ENCODE measurements at regions not wholly inside any gene's neighbourhood (a gene's known extent, or its start where the extent isn't known, plus 50 kb on each side); places are given as distances from the start of the nearest gene placed in this dataset.

DNA sequence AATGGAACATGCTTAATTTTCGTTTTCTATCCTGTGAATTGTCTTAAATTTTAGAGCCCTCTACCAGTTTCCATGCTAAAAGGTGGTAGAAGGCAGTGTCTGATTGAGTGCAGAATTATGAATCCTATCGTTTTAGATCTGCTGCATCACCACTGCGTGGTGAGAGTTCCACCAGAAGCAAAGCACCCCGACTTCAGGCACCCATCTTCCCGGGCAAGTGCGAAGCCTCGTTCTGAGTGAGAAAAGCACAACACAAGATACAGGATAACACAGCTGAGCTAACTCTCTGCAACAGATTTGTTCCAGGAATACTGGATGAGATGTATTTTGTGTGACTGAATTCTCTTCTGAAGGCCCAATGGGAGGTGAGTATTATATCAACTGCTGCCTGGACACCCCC, 471.5 kb downstream of the EIPR1 start:
- H2AFZ ChIP-seq (ENCODE audit: low read length): no peak overlapping the region
- no peak overlapping the region for H3K27ac ChIP-seq (ENCODE audit: low read length)
- no peak overlapping the region for H3K9ac ChIP-seq (ENCODE audit: low read length)
- H3K79me2 ChIP-seq (ENCODE audit: low read length): no peaks in the 10 kb centered on the region
- H3K9me2 ChIP-seq (replicated peaks; ENCODE audit: insufficient read depth, low read length): no peaks in the 10 kb centered on the region
- TF ChIP-seq EZH2 (optimal IDR thresholded peaks at IDR 0.05; ENCODE audit: low read depth, low read length): no peak
- no peak for TF ChIP-seq CTCF (IDR thresholded peaks at IDR 0.05; ENCODE audit: low read length)
- TF ChIP-seq EZH2phosphoT487 (IDR thresholded peaks at IDR 0.05; ENCODE audit: low read length): no peak
- no peaks in the 10 kb centered on the region for H3K4me1 ChIP-seq (ENCODE audit: low read length)
- no peak overlapping the region for H3K4me3 ChIP-seq (ENCODE audit: low read length)
- no peaks in the 10 kb centered on the region for H3F3A ChIP-seq (ENCODE audit: insufficient read depth, low read length)
- no peaks in the 10 kb centered on the region for H3K9me3 ChIP-seq (replicated peaks; ENCODE audit: insufficient read depth, low read length)
- DNase-seq: no peak
- no peaks in the 10 kb centered on the region for H3K36me3 ChIP-seq (replicated peaks; ENCODE audit: insufficient read depth, low read length)
- H4K20me1 ChIP-seq (ENCODE audit: insufficient read depth, low read length): no peaks in the 10 kb centered on the region
- H3K27me3 ChIP-seq (replicated peaks; ENCODE audit: insufficient read depth, low read length): no peaks in the 10 kb centered on the region
- no peak overlapping the region for H3K4me2 ChIP-seq (ENCODE audit: low read depth, low read length)

GRCh38 chr2:2904721-2905350, 472.8 kb downstream of the EIPR1 start:
- Histone ChIP-seq H3K27ac (ENCODE audit: low read length) (no peak overlapping the region), H3K9ac (ENCODE audit: low read length) (no peak overlapping the region), H3K36me3 (replicated peaks; ENCODE audit: insufficient read depth, low read length) (no peaks in the 10 kb centered on the region), H3K79me2 (ENCODE audit: low read length) (no peaks in the 10 kb centered on the region), H3K9me2 (replicated peaks; ENCODE audit: insufficient read depth, low read length) (no peaks in the 10 kb centered on the region), H3F3A (ENCODE audit: insufficient read depth, low read length) (no peaks in the 10 kb centered on the region), H4K20me1 (ENCODE audit: insufficient read depth, low read length) (no peaks in the 10 kb centered on the region), H3K9me3 (replicated peaks; ENCODE audit: insufficient read depth, low read length) (no peaks in the 10 kb centered on the region), H3K4me2 (ENCODE audit: low read depth, low read length) (no peak overlapping the region), H2AFZ (ENCODE audit: low read length) (no peak overlapping the region), H3K27me3 (replicated peaks; ENCODE audit: insufficient read depth, low read length) (no peaks in the 10 kb centered on the region), H3K4me3 (ENCODE audit: low read length) (no peak overlapping the region), H3K4me1 (ENCODE audit: low read length) (no peaks in the 10 kb centered on the region)
- no peak for DNase-seq
- no peak for TF ChIP-seq CTCF (IDR thresholded peaks at IDR 0.05; ENCODE audit: low read length)
- TF ChIP-seq EZH2 (optimal IDR thresholded peaks at IDR 0.05; ENCODE audit: low read depth, low read length): no peak
- TF ChIP-seq EZH2phosphoT487 (IDR thresholded peaks at IDR 0.05; ENCODE audit: low read length): no peak

DNA sequence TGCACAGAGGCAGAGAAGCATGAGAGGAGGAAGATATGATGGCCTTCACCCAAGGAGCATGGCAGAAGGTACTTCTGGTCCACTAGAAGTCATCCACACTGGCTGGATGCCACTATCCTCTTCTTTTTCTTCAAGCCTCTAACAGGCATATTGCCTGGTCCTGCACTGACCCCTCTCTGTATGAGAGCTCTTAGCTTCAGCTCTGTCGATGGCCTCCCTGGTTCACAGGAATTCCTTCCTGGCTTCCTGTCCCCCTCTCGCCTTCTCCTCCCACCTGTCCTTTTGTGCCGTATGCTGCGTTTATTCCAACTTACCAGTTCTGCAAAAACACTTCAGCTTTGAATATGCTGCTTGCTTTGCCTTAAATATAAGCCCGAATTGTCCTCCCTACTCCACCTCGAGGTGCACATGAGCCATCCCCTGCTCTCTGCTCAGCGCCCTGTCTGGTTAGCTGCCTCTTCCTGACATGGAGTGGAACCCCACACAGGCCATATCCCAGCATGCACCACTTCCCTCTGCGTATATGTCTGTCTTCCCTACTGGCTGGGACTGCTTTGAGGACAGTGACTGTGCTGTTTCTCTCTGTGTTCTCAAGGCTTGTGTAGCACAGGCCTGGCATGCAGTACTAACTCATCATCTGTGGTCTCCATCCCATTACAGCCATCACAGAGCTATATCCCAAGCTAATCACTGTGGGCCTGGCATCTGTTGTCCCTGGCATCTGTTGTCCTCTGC, 474.9 kb downstream of the EIPR1 start:
- Histone ChIP-seq H3K79me2 (ENCODE audit: low read length) (no peaks in the 10 kb centered on the region), H2AFZ (ENCODE audit: low read length) (no peak overlapping the region), H3K9ac (ENCODE audit: low read length) (no peak overlapping the region), H3K4me2 (ENCODE audit: low read depth, low read length) (no peak overlapping the region), H3K4me3 (ENCODE audit: low read length) (no peak overlapping the region), H3K27ac (ENCODE audit: low read length) (no peak overlapping the region), H3K9me3 (replicated peaks; ENCODE audit: insufficient read depth, low read length) (no peaks in the 10 kb centered on the region), H3K36me3 (replicated peaks; ENCODE audit: insufficient read depth, low read length) (no peaks in the 10 kb centered on the region), H3K9me2 (replicated peaks; ENCODE audit: insufficient read depth, low read length) (no peaks in the 10 kb centered on the region), H3K4me1 (ENCODE audit: low read length) (no peaks in the 10 kb centered on the region), H4K20me1 (ENCODE audit: insufficient read depth, low read length) (no peaks in the 10 kb centered on the region), H3F3A (ENCODE audit: insufficient read depth, low read length) (no peaks in the 10 kb centered on the region), H3K27me3 (replicated peaks; ENCODE audit: insufficient read depth, low read length) (no peaks in the 10 kb centered on the region)
- no peak for DNase-seq
- no peak for TF ChIP-seq CTCF (IDR thresholded peaks at IDR 0.05; ENCODE audit: low read length)
- TF ChIP-seq EZH2 (optimal IDR thresholded peaks at IDR 0.05; ENCODE audit: low read depth, low read length): no peak
- no peak for TF ChIP-seq EZH2phosphoT487 (IDR thresholded peaks at IDR 0.05; ENCODE audit: low read length)

Data from MM.1S (cell line).